Adrenal gland (tissue), 9 donors: ENCODE measurements at regions not wholly inside any gene's neighbourhood (a gene's known extent, or its start where the extent isn't known, plus 50 kb on each side); places are given as distances from the start of the nearest gene placed in this dataset.

ENCODE experiments used
- DNase-seq, 7 donors: peaks; one replicate each; pipeline ENCODE4 v3.0.0-alpha.2; 2019 to 2020
- H3K27ac ChIP-seq, 5 donors: fragments of 200-600 bp; sonication (generic) in 4 of 5; 1 replicate in 3 of 5; 2 replicates in 2 of 5; pipeline versions ENCODE4 v1.5.1 to v1.8.0; 2016 to 2020; ENCODE audit warnings: mild to moderate bottlenecking in 1 of 5
- H3K27me3 ChIP-seq: fragments of 200-600 bp; 2 replicates; pipeline ENCODE4 v1.8.0; 2021
- H3K36me3 ChIP-seq, 2 donors: fragments of 200-600 bp; replicated peaks in 1 of 2; 1 replicate in 1 of 2; 2 replicates in 1 of 2; pipeline versions ENCODE4 v1.5.1 to v1.8.0; 2018 to 2022
- H3K4me1 ChIP-seq, 2 donors: fragments of 200-600 bp; replicated peaks in 1 of 2; 1 replicate in 1 of 2; 2 replicates in 1 of 2; pipeline versions ENCODE4 v1.5.1 to v1.8.0; 2018 to 2021
- H3K4me3 ChIP-seq, 4 donors: fragments of 200-600 bp; sonication (generic) in 3 of 4; one replicate each; pipeline ENCODE4 v1.5.1; 2016 to 2018
- H3K9me3 ChIP-seq, 3 donors: fragments of 200-600 bp; sonication (generic) in 1 of 3; replicated peaks in 1 of 3; 1 replicate in 2 of 3; 2 replicates in 1 of 3; pipeline versions ENCODE4 v1.5.1 to v1.8.0; 2016 to 2021
- CTCF ChIP-seq, 6 experiments: fragments of 450-650 bp in 4 of 6; fragments of 200-600 bp in 2 of 6; sonication (generic) in 1 of 6; IDR thresholded peaks; 1 replicate in 5 of 6; 2 replicates in 1 of 6; pipeline versions ENCODE4 v1.5.1 to v1.8.0; 2016 to 2021; ENCODE audit warnings: antibody characterized with exemption in 6 of 6, mild to moderate bottlenecking in 2 of 6, moderate library complexity in 1 of 6
- POLR2A ChIP-seq, 2 donors: fragments of 450-650 bp; IDR thresholded peaks; one replicate each; pipeline ENCODE4 v1.6.1; 2017; ENCODE audit warnings: antibody characterized with exemption in 2 of 2, mild to moderate bottlenecking in 2 of 2, moderate library complexity in 1 of 2
- WGBS, 4 donors: extraction: QIAGEN DNeasy Blood & Tissue Kit in 2 of 4; methylation state at CpG; one replicate each; pipeline versions ENCODE4 v1.1.5 to v1.1.7; 2013 to 2017; 5-methylcytosine and 5-hydroxymethylcytosine counted together
- intact Hi-C, 2 donors: fragments of 100-400 bp; cut with DNase I; formaldehyde crosslinking; loops; one replicate each; pipeline versions ENCODE4 v1.14.1 to v1.15.0; 2022 to 2023
- donor health status: healthy with polysubstance abuse.
- donor health status: Bipolar disorder and iron deficiency.
- donor health status: DM: yes; HTN: yes; CAD: no.
- donor health status: DM: no; HTN: no; CAD: no.
- donor health status: DM: no; HTN: no; CAD: no.

GRCh38 chr12:23115984-23116383 is 491.0 kb downstream of the ETNK1 start:
- intact Hi-C loops: no loop called here
- whole genome bisulfite sequencing, 4 donors: 87 to 92% (median 87%) methylated on average over 1 of the region's 1 CpG
- no peaks in the 10 kb centered on the region for H3K27me3 ChIP-seq
- H3K9me3 ChIP-seq: no peaks in the 10 kb centered on the region
- H3K4me3 ChIP-seq: no peak overlapping the region
- TF ChIP-seq CTCF (IDR thresholded peaks at IDR 0.05) (no peak), POLR2A (IDR thresholded peaks at IDR 0.05) (no peak)
- H3K27ac ChIP-seq: no peak overlapping the region
- no peaks in the 10 kb centered on the region for H3K4me1 ChIP-seq
- DNase-seq: no peak
- H3K36me3 ChIP-seq: no peaks in the 10 kb centered on the region

- Histone ChIP-seq H3K27ac (no peak overlapping the region), H3K9me3 (no peaks in the 10 kb centered on the region), H3K27me3 (no peaks in the 10 kb centered on the region), H3K36me3 (no peaks in the 10 kb centered on the region), H3K4me1 (no peaks in the 10 kb centered on the region), H3K4me3 (no peak overlapping the region)
- intact Hi-C loops: no loop called here
- 25 to 56% (median 34%) methylated on average over 1 to 2 of the region's 2 CpGs for WGBS, 4 donors
- TF ChIP-seq POLR2A (IDR thresholded peaks at IDR 0.05): no peak
- no peak for TF ChIP-seq CTCF (IDR thresholded peaks at IDR 0.05)
- DNase-seq: no peak
Measured at GRCh38 chr12:23126794-23127193, 501.8 kb downstream of the ETNK1 start.

GRCh38 chr12:23127701-23128100 is 502.7 kb downstream of the ETNK1 start:
- no peaks in the 10 kb centered on the region for H3K27me3 ChIP-seq
- no peak for TF ChIP-seq CTCF (IDR thresholded peaks at IDR 0.05)
- TF ChIP-seq POLR2A (IDR thresholded peaks at IDR 0.05): no peak
- H3K4me1 ChIP-seq: no peaks in the 10 kb centered on the region
- H3K27ac ChIP-seq: no peak overlapping the region
- no peaks in the 10 kb centered on the region for H3K36me3 ChIP-seq
- intact Hi-C loops: no loop called here
- DNase-seq: no peak
- WGBS, 4 donors: 67 to 78% (median 70%) methylated on average over 3 of the region's 3 CpGs
- H3K4me3 ChIP-seq: no peak overlapping the region
- H3K9me3 ChIP-seq: no peaks in the 10 kb centered on the region

- H3K4me3 ChIP-seq: no peak overlapping the region
- no peaks in the 10 kb centered on the region for H3K27me3 ChIP-seq
- TF ChIP-seq POLR2A (IDR thresholded peaks at IDR 0.05): no peak
- no peak for TF ChIP-seq CTCF (IDR thresholded peaks at IDR 0.05)
- no peaks in the 10 kb centered on the region for H3K9me3 ChIP-seq
- no peak for DNase-seq
- no peaks in the 10 kb centered on the region for H3K36me3 ChIP-seq
- intact Hi-C loops: no loop called here
- WGBS, 4 donors: 46 to 82% (median 64%) methylated on average over 2 of the region's 2 CpGs
- H3K27ac ChIP-seq: no peak overlapping the region
- no peaks in the 10 kb centered on the region for H3K4me1 ChIP-seq
Measured at GRCh38 chr12:23128462-23128861, 503.5 kb downstream of the ETNK1 start.
